CD4-positive, CD25-positive, alpha-beta regulatory T cell (primary cell): ENCODE measurements at regions not wholly inside any gene's neighbourhood (a gene's known extent, or its start where the extent isn't known, plus 50 kb on each side); places are given as distances from the start of the nearest gene placed in this dataset.

Experiments used
- ATAC-seq, 2 donors: fragments of 150-1000 bp; cut with Tn5 transposase; one replicate each; pipeline ENCODE4 v1.10.0; 2021; ENCODE audit warnings: low read depth in 2 of 2, moderate number of reproducible peaks in 2 of 2, moderate library complexity in 1 of 2
- DNase-seq, 3 donors: peaks; one replicate each; pipeline versions ENCODE4 v3.0.0 to v3.0.0-alpha.2; 2012 to 2022; ENCODE audit warnings: mixed read lengths in 1 of 3
- H3K27ac ChIP-seq: one replicate; pipeline ENCODE4 v1.7.0; 2013; ENCODE audit warnings: mild to moderate bottlenecking, low read length; ENCODE audit not compliant: insufficient read depth, poor library complexity, severe bottlenecking
- H3K27me3 ChIP-seq: one replicate; pipeline ENCODE4 v1.7.0; 2013; ENCODE audit warnings: low read length; ENCODE audit not compliant: control insufficient read depth, insufficient read depth
- H3K36me3 ChIP-seq: one replicate; pipeline ENCODE4 v1.7.0; 2013; ENCODE audit warnings: mild to moderate bottlenecking, low read length, moderate library complexity; ENCODE audit not compliant: control insufficient read depth, insufficient read depth
- H3K4me1 ChIP-seq: 2 replicates; pipeline ENCODE4 v1.7.0; 2013; ENCODE audit warnings: mild to moderate bottlenecking, low read length; ENCODE audit not compliant: insufficient read depth, control insufficient read depth, poor library complexity, severe bottlenecking
- H3K4me3 ChIP-seq: one replicate; pipeline ENCODE4 v1.7.0; 2013; ENCODE audit warnings: low read depth, mild to moderate bottlenecking, low read length, moderate library complexity
- H3K9me3 ChIP-seq, 2 experiments: 1 replicate in 1 of 2; 2 replicates in 1 of 2; pipeline ENCODE4 v1.7.0; 2013; ENCODE audit warnings: low read length in 2 of 2, mild to moderate bottlenecking in 1 of 2, moderate library complexity in 1 of 2; ENCODE audit not compliant: control insufficient read depth in 2 of 2
- H3K27ac Mint-ChIP-seq, 3 donors: one replicate each; pipeline ENCODE4 v1.8.0; 2020 to 2022; ENCODE audit warnings: mild to moderate bottlenecking in 3 of 3, mixed read lengths in 3 of 3, moderate library complexity in 2 of 3
- H3K27me3 Mint-ChIP-seq: one replicate; pipeline ENCODE4 v1.8.0; 2022; ENCODE audit warnings: mild to moderate bottlenecking, mixed read lengths
- H3K36me3 Mint-ChIP-seq: one replicate; pipeline ENCODE4 v1.8.0; 2020; ENCODE audit warnings: mixed read lengths
- H3K4me1 Mint-ChIP-seq, 4 donors: one replicate each; pipeline ENCODE4 v1.8.0; 2020 to 2022; ENCODE audit warnings: mixed read lengths in 4 of 4, mild to moderate bottlenecking in 1 of 4
- H3K4me3 Mint-ChIP-seq, 4 donors: one replicate each; pipeline ENCODE4 v1.8.0; 2020 to 2022; ENCODE audit warnings: mild to moderate bottlenecking in 4 of 4, mixed read lengths in 4 of 4, moderate library complexity in 3 of 4
- H3K9me3 Mint-ChIP-seq, 7 donors: one replicate each; pipeline ENCODE4 v1.8.0; 2020 to 2022; ENCODE audit warnings: mixed read lengths in 7 of 7, mild to moderate bottlenecking in 3 of 7, moderate library complexity in 2 of 7

DNA sequence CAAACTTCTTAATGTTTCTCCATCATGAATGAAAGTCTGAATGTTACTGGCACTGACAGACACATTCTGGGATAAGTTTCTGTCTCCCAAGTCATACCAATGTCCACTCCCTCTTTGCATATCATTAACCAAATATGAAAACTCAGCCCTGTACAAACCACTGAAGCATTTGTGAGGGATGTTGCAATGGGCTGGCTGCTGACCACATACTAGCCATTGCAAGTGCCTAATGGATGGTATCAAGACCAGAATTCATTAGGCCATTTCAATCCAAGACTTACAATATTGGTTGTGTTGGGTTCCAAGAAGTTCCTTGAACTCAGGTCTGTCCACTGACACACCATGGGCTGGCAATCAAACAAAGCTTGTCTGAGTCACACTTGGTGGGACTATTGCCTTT, 73.8 kb downstream of the CBLN2 start:
- H3K27me3 Mint-ChIP-seq, result no peaks in the 10 kb centered on the region
- H3K4me3 Mint-ChIP-seq, result no peak overlapping the region
- H3K27ac Mint-ChIP-seq, result no peak overlapping the region
- Histone ChIP-seq H3K9me3 (no peaks in the 10 kb centered on the region), H3K27ac (no peak overlapping the region), H3K27me3 (no peaks in the 10 kb centered on the region), H3K4me3 (no peak overlapping the region), H3K4me1 (no peaks in the 10 kb centered on the region), H3K36me3 (no peaks in the 10 kb centered on the region)
- DNase-seq (no peak), ATAC-seq (no peak)
- peaks cover 0 to 11% (median 4%) of the 10 kb centered on the region in 7 donors for H3K9me3 Mint-ChIP-seq
- H3K36me3 Mint-ChIP-seq, result no peaks in the 10 kb centered on the region
- no peaks in the 10 kb centered on the region for H3K4me1 Mint-ChIP-seq

DNA sequence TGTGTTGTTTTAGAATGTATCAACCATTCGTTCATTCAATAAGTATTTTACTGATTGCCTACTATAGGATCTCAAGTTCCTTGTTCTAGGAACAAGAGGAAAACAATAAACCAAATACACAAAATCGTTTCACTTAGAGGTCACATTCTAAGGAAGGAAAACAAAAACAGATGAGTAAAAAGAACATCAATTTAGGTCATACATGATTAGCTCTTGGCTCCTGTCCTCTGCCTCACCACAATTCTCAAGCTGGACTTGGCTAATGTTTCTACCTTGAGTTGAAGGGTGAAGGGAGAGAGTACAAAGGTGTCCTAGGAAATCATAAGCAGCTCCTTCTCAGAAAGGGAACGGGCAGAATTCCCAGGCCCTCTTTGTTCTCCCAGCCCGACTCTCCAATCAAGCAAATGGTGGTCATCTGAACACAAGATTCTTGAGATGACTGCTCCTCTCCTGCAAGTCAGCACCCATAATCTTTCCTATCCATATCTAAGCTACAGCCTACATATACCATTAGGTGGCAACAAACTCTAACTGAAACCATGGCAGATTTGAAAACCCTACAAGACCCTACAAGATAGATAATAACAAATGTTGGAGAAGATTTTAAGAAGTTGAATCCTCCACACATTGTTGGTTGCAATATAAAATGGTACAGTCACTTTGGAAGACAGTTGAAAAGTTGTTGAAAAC, 76.0 kb downstream of the CBLN2 start:
- H3K27ac Mint-ChIP-seq, result no peak overlapping the region
- Histone ChIP-seq H3K4me1 (no peaks in the 10 kb centered on the region), H3K36me3 (no peaks in the 10 kb centered on the region), H3K4me3 (no peak overlapping the region), H3K9me3 (no peaks in the 10 kb centered on the region), H3K27me3 (no peaks in the 10 kb centered on the region), H3K27ac (no peak overlapping the region)
- ATAC-seq (no peak), DNase-seq (no peak)
- H3K4me3 Mint-ChIP-seq, result no peak overlapping the region
- no peaks in the 10 kb centered on the region for H3K4me1 Mint-ChIP-seq
- no peaks in the 10 kb centered on the region for H3K36me3 Mint-ChIP-seq
- H3K9me3 Mint-ChIP-seq, result peaks cover 0 to 11% (median 6%) of the 10 kb centered on the region in 7 donors
- H3K27me3 Mint-ChIP-seq, result no peaks in the 10 kb centered on the region

DNA sequence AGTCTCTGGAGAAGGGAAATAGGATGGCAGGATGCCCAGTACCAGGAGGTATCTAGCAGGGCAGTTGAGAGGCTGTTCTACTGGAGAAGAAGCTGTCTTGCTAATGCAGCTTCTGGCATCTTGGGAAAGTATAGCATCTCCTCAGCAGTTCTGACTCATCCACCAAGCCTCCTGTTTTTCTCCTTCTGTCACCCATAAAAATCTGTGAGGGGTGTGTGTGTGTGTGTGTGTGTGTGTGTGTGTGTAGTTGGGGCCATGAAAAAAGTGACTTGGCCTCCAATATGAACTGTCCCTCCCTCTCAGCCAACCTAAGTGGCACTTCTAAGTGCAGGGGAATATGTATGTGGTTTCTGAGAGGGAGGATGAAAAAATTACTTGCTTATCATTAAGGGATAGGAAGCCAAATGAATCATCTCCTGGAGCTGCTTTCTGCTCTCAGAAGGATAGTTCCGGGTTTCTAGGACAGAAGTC, 83.9 kb downstream of the CBLN2 start:
- Histone ChIP-seq H3K27ac (no peak overlapping the region), H3K9me3 (no peaks in the 10 kb centered on the region), H3K27me3 (no peaks in the 10 kb centered on the region), H3K4me1 (no peaks in the 10 kb centered on the region), H3K36me3 (no peaks in the 10 kb centered on the region), H3K4me3 (no peak overlapping the region)
- Mint-ChIP-seq H3K4me1 (no peaks in the 10 kb centered on the region), H3K4me3 (no peak overlapping the region), H3K9me3 (peaks cover 1 to 4% (median 3%) of the 10 kb centered on the region in 7 donors), H3K27ac (no peak overlapping the region), H3K27me3 (no peaks in the 10 kb centered on the region), H3K36me3 (no peaks in the 10 kb centered on the region)
- DNase-seq (no peak), ATAC-seq (no peak)

DNA sequence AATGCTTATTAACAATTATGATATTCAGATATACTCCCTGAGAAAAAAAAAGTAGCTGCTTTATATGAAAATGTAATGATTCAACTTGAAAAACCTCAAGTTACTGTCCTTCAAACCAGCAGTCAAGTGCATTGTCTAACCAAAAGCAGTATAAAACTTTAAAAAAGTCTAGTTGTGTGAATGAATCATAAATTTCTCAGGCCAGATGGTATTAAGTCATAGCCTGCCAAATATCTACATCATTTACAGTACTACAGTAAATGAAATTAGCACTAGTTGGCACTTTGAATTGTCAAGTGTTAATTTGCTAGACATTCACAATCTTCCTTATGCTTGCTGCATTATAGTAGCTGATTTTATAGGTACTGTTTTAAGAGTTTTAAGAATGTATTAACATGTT, 85.9 kb downstream of the CBLN2 start:
- Histone ChIP-seq H3K4me3 (no peak overlapping the region), H3K27ac (no peak overlapping the region), H3K36me3 (no peaks in the 10 kb centered on the region), H3K27me3 (no peaks in the 10 kb centered on the region), H3K4me1 (no peaks in the 10 kb centered on the region), H3K9me3 (no peaks in the 10 kb centered on the region)
- Mint-ChIP-seq H3K27me3 (no peaks in the 10 kb centered on the region), H3K36me3 (no peaks in the 10 kb centered on the region), H3K9me3 (peaks cover 2 to 6% (median 4%) of the 10 kb centered on the region in 7 donors), H3K27ac (no peak overlapping the region), H3K4me3 (no peak overlapping the region), H3K4me1 (no peaks in the 10 kb centered on the region)
- no peak for ATAC-seq
- no peak for DNase-seq

DNA sequence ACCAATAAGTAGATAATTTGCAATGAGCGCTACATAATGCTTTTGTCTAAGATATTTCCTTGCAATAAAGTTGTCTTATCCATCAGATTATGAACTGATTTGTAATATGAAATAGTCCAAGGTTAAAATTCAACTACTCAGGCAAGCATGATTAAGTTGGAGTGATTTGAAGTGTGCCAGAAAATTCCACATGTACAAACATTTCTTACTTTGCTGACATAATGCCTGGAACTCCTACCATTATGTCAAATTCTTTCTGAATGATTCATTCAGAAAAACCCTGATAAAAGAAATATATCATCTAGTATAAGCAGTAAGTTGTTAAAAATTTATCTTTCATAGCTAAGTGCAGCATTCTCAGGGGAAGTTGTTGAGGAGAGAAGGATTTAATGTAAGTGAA, 87.3 kb downstream of the CBLN2 start:
- Mint-ChIP-seq H3K9me3 (peaks cover 2 to 8% (median 6%) of the 10 kb centered on the region in 7 donors), H3K4me3 (no peak overlapping the region), H3K4me1 (no peaks in the 10 kb centered on the region), H3K36me3 (no peaks in the 10 kb centered on the region), H3K27ac (no peak overlapping the region), H3K27me3 (no peaks in the 10 kb centered on the region)
- ATAC-seq, result no peak
- H3K27ac ChIP-seq, result no peak overlapping the region
- no peaks in the 10 kb centered on the region for H3K4me1 ChIP-seq
- H3K9me3 ChIP-seq, result no peaks in the 10 kb centered on the region
- H3K27me3 ChIP-seq, result no peaks in the 10 kb centered on the region
- no peaks in the 10 kb centered on the region for H3K36me3 ChIP-seq
- DNase-seq, result no peak
- H3K4me3 ChIP-seq, result no peak overlapping the region

DNA sequence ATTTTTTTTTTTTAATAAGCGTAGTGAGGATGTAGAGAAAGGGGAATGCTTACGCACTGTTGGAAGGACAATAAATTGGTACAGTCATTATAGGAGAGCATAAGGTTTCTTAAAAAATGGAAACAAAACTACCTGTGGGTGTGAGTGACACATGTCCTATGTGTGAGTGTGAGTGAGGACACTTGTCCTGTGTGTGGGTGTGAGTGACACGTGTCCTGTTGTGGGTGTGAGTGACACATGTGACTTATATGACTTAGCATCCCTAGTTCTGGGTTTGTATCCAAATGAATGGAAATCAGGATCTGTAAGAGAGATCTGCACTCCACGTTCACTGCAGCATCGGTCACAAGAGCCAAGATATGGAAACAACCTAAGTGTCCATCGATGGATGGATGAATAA, 91.8 kb downstream of the CBLN2 start:
- no peaks in the 10 kb centered on the region for H3K27me3 ChIP-seq

DNA sequence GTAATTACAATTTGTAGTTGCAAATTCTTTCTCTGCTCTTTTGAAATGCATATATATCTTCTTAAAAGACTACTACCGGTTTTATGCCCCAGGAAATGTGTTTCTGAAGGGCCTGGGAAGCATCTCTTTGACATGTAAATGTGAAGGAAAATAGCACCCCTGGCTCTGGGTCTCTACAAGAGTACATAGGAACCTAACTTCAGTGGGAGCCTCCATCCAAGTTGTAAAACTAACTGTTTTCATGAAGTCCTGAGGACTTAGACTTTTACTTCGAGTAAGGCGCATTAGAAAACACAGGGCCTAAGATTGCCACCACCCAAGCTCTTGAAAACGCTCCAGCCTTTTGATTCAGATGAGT, 99.4 kb downstream of the CBLN2 start:
- H3K4me1 ChIP-seq, result no peaks in the 10 kb centered on the region
- Mint-ChIP-seq H3K4me1 (no peaks in the 10 kb centered on the region), H3K36me3 (no peaks in the 10 kb centered on the region), H3K9me3 (peaks cover 0 to 10% (median 6%) of the 10 kb centered on the region in 7 donors), H3K4me3 (no peak overlapping the region), H3K27me3 (no peaks in the 10 kb centered on the region), H3K27ac (no peak overlapping the region)
- ATAC-seq (no peak), DNase-seq (no peak)
- no peaks in the 10 kb centered on the region for H3K9me3 ChIP-seq
- no peak overlapping the region for H3K27ac ChIP-seq
- no peak overlapping the region for H3K4me3 ChIP-seq
- H3K27me3 ChIP-seq, result no peaks in the 10 kb centered on the region
- H3K36me3 ChIP-seq, result no peaks in the 10 kb centered on the region

More for the DNA sequence above, 91.8 kb downstream of the CBLN2 start:
- Mint-ChIP-seq H3K4me3 (no peak overlapping the region), H3K27ac (no peak overlapping the region), H3K9me3 (peaks cover 0 to 14% (median 8%) of the 10 kb centered on the region in 7 donors), H3K4me1 (no peaks in the 10 kb centered on the region), H3K27me3 (no peaks in the 10 kb centered on the region), H3K36me3 (no peaks in the 10 kb centered on the region)
- DNase-seq (no peak), ATAC-seq (no peak)
- H3K27ac ChIP-seq, result no peak overlapping the region
- H3K4me1 ChIP-seq, result no peaks in the 10 kb centered on the region
- no peaks in the 10 kb centered on the region for H3K9me3 ChIP-seq
- no peak overlapping the region for H3K4me3 ChIP-seq
- no peaks in the 10 kb centered on the region for H3K36me3 ChIP-seq

DNA sequence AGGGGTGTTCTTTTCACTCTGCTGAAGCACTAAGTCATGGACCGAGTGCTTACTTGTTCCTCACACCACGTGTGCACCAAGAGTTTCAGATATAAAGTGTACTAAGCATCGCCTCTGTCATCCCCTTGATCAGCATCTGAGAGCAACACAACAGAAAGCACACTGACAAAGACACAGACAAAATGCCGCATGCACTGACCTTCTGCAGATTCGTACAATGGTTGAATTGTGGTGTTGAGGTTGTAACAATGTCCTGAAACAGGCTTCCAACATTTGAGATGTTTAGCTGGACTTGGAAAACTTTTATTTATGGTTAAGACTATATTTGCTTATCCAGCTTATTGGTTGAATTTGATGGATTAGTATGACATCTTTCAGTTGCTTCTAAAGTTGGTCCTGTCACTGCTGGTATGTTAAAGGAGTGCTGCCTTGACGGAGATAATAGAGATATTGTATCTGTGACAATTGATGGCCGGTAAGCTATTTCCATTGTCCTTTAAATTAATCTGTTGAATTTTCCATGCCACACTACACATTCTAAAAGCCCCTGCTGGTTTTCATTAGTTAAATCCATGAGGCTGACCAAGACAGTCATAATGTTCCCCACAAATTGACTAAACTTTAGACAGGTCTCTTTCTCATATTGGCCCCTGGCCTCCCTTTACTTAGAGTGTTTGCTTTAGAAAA, 99.9 kb downstream of the CBLN2 start:
- ATAC-seq (no peak), DNase-seq (no peak)
- H3K4me1 Mint-ChIP-seq, result no peaks in the 10 kb centered on the region
- no peaks in the 10 kb centered on the region for H3K27me3 Mint-ChIP-seq
- Histone ChIP-seq H3K27ac (no peak overlapping the region), H3K4me1 (no peaks in the 10 kb centered on the region), H3K9me3 (no peaks in the 10 kb centered on the region), H3K27me3 (no peaks in the 10 kb centered on the region), H3K4me3 (no peak overlapping the region), H3K36me3 (no peaks in the 10 kb centered on the region)
- no peak overlapping the region for H3K4me3 Mint-ChIP-seq
- no peak overlapping the region for H3K27ac Mint-ChIP-seq
- H3K9me3 Mint-ChIP-seq, result peaks cover 0 to 11% (median 4%) of the 10 kb centered on the region in 7 donors
- H3K36me3 Mint-ChIP-seq, result no peaks in the 10 kb centered on the region
